HG03378 (cell line): ENCODE measurements at regions not wholly inside any gene's neighbourhood (a gene's known extent, or its start where the extent isn't known, plus 50 kb on each side); places are given as distances from the start of the nearest gene placed in this dataset.
"Not testable (repeated sequence)": the region's sequence is repeated elsewhere in the genome, so short reads cannot be mapped to it uniquely, and the experiment has no call there.

ENCODE experiments used
- ATAC-seq: cut with Tn5 transposase; IDR thresholded peaks from one replicate; pipeline ENCODE4 v1.9.1; 2021; ENCODE audit warnings: mild to moderate bottlenecking, moderate library complexity; ENCODE audit not compliant: unreplicated experiment

- no peak for ATAC-seq
Measured at GRCh38 chr1:118578276-118578675, 393.2 kb upstream of the SPAG17 start.

- ATAC-seq: no peak
Measured at GRCh38 chr1:118575060-118575459, 390.0 kb upstream of the SPAG17 start.

- no peak for ATAC-seq
Measured at GRCh38 chr1:118564961-118565703, 380.1 kb upstream of the SPAG17 start.

- ATAC-seq: peak; percentile 74
Measured at GRCh38 chr1:118563981-118564951, 379.2 kb upstream of the SPAG17 start.

- ATAC-seq: no peak
Measured at GRCh38 chr1:118558933-118559332, 373.9 kb upstream of the SPAG17 start.

- no peak for ATAC-seq
Measured at GRCh38 chr1:118556936-118557335, 371.9 kb upstream of the SPAG17 start.

- no peak for ATAC-seq
Measured at GRCh38 chr1:118555638-118556037, 370.6 kb upstream of the SPAG17 start.

- ATAC-seq: no peak
Measured at GRCh38 chr1:118535901-118536300, 350.9 kb upstream of the SPAG17 start.

GRCh38 chr1:118511922-118512321, 326.9 kb upstream of the SPAG17 start:
- not testable (repeated sequence) for ATAC-seq

- no peak for ATAC-seq
Measured at GRCh38 chr1:118504867-118505266, 319.8 kb upstream of the SPAG17 start.

GRCh38 chr1:118504221-118504644, 319.2 kb upstream of the SPAG17 start:
- ATAC-seq: no peak

- ATAC-seq: no peak
Measured at GRCh38 chr1:118503752-118504151, 318.7 kb upstream of the SPAG17 start.

- ATAC-seq: no peak
Measured at GRCh38 chr1:118494998-118495397, 310.0 kb upstream of the SPAG17 start.

- no peak for ATAC-seq
Measured at GRCh38 chr1:118488787-118489186, 303.8 kb upstream of the SPAG17 start.

- no peak for ATAC-seq
Measured at GRCh38 chr1:118487932-118488331, 302.9 kb upstream of the SPAG17 start.

GRCh38 chr1:118487091-118487490, 302.1 kb upstream of the SPAG17 start:
- ATAC-seq: no peak

- no peak for ATAC-seq
Measured at GRCh38 chr1:118486199-118486598, 301.2 kb upstream of the SPAG17 start.

- no peak for ATAC-seq
Measured at GRCh38 chr1:118485757-118486156, 300.7 kb upstream of the SPAG17 start.

- no peak for ATAC-seq
Measured at GRCh38 chr1:118484893-118485292, 299.9 kb upstream of the SPAG17 start.

- ATAC-seq: no peak
Measured at GRCh38 chr1:118483245-118484006, 298.4 kb upstream of the SPAG17 start.

GRCh38 chr1:118481126-118481525, 296.1 kb upstream of the SPAG17 start:
- ATAC-seq: no peak
